Esophagus (tissue), 2 donors: ENCODE measurements at regions not wholly inside any gene's neighbourhood (a gene's known extent, or its start where the extent isn't known, plus 50 kb on each side); places are given as distances from the start of the nearest gene placed in this dataset.

Experiments
- H3K27ac ChIP-seq, 2 donors: one replicate each; pipeline ENCODE4 v1.5.1; 2013; ENCODE audit warnings: low read depth in 2 of 2, mild to moderate bottlenecking in 2 of 2, inconsistent platforms in 1 of 2, low read length in 1 of 2, moderate library complexity in 1 of 2
- H3K27me3 ChIP-seq, 2 donors: one replicate each; pipeline ENCODE4 v1.6.1; 2013; ENCODE audit warnings: low read length in 2 of 2, control low read depth in 1 of 2, mild to moderate bottlenecking in 1 of 2; ENCODE audit not compliant: insufficient read depth in 2 of 2, control insufficient read depth in 1 of 2
- H3K36me3 ChIP-seq, 2 donors: one replicate each; pipeline ENCODE4 v1.6.1; 2013; ENCODE audit warnings: low read length in 1 of 2; ENCODE audit not compliant: control insufficient read depth in 2 of 2, insufficient read depth in 2 of 2
- H3K4me1 ChIP-seq, 2 donors: one replicate each; pipeline ENCODE4 v1.6.1; 2013; ENCODE audit warnings: low read length in 1 of 2; ENCODE audit not compliant: control insufficient read depth in 2 of 2, insufficient read depth in 2 of 2
- H3K4me3 ChIP-seq, 2 donors: one replicate each; pipeline ENCODE4 v1.5.1; 2013; ENCODE audit warnings: low read length in 2 of 2, mild to moderate bottlenecking in 2 of 2, low read depth in 1 of 2, moderate library complexity in 1 of 2
- H3K9me3 ChIP-seq, 2 donors: one replicate each; pipeline ENCODE4 v1.6.1; 2013; ENCODE audit warnings: mild to moderate bottlenecking in 2 of 2, low read depth in 1 of 2, low read length in 1 of 2, moderate library complexity in 1 of 2; ENCODE audit not compliant: control insufficient read depth in 2 of 2, insufficient read depth in 1 of 2
- WGBS, 2 donors: extraction: QIAGEN DNeasy Blood & Tissue Kit; methylation state at CpG; one replicate each; pipeline ENCODE4 v1.1.7; 2013; 5-methylcytosine and 5-hydroxymethylcytosine counted together
- donor health status: healthy with polysubstance abuse.
- donor health status: Bipolar disorder and iron deficiency.

- H3K36me3 ChIP-seq: no peaks in the 10 kb centered on the region
- no peak overlapping the region for H3K4me3 ChIP-seq
- 55 to 74% methylated on average over 1 of the region's 1 CpG for WGBS, 2 donors
- no peaks in the 10 kb centered on the region for H3K9me3 ChIP-seq
- H3K27me3 ChIP-seq: no peaks in the 10 kb centered on the region
- no peak overlapping the region for H3K27ac ChIP-seq
- H3K4me1 ChIP-seq: no peaks in the 10 kb centered on the region
Measured at GRCh38 chr6:140253096-140253495, 878.6 kb upstream of the CITED2 start.

- WGBS, 2 donors: 83 to 92% methylated on average over 2 of the region's 2 CpGs
- no peaks in the 10 kb centered on the region for H3K9me3 ChIP-seq
- no peaks in the 10 kb centered on the region for H3K36me3 ChIP-seq
- no peak overlapping the region for H3K4me3 ChIP-seq
- H3K27ac ChIP-seq: no peak overlapping the region
- no peaks in the 10 kb centered on the region for H3K4me1 ChIP-seq
- H3K27me3 ChIP-seq: no peaks in the 10 kb centered on the region
Measured at GRCh38 chr6:140252099-140252498, 877.7 kb upstream of the CITED2 start.

DNA sequence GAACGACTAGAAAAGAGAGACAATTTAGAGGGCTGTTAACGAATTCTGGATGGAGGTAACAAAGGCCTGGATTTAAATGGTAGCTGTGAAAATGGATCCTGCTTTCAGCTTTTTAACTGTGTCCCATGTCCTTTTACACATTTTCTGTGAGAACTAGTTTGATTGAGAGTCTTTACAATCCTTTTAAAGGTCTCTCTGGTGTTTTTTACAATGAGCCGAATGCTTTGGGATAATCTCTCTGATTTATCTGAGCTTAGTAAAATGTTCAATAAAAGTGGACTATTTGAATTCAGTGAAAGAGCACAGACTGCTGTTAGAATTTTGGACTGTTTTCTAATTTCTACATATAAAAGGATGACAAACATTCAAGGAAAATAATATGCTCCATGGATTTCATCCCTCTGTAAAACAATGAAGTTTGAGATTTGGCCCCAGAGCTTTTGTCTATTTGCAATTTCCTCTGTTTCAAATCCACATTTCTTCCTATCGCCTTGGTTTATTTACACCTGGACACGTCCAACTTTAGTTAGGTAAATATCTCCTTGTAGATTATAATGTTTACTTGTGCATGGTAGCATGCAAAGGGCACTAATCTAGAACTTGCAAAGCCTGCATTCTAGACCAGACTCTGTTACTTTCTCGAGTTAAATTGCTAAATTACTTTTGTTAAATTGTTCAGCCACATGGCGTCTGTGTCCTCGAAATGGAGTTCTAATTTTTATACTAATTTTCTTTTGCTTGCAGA, 871.0 kb upstream of the CITED2 start:
- Histone ChIP-seq H3K9me3 (no peaks in the 10 kb centered on the region), H3K4me1 (no peaks in the 10 kb centered on the region), H3K27ac (no peak overlapping the region), H3K4me3 (no peak overlapping the region), H3K27me3 (no peaks in the 10 kb centered on the region), H3K36me3 (no peaks in the 10 kb centered on the region)
- WGBS, 2 donors: 74 to 79% methylated on average over 8 of the region's 8 CpGs

GRCh38 chr6:140237251-140237650, 862.8 kb upstream of the CITED2 start:
- no peaks in the 10 kb centered on the region for H3K27me3 ChIP-seq
- H3K9me3 ChIP-seq: no peaks in the 10 kb centered on the region
- no peak overlapping the region for H3K4me3 ChIP-seq
- 53 to 69% methylated on average over 3 of the region's 3 CpGs for WGBS, 2 donors
- H3K4me1 ChIP-seq: no peaks in the 10 kb centered on the region
- no peak overlapping the region for H3K27ac ChIP-seq
- H3K36me3 ChIP-seq: no peaks in the 10 kb centered on the region

DNA sequence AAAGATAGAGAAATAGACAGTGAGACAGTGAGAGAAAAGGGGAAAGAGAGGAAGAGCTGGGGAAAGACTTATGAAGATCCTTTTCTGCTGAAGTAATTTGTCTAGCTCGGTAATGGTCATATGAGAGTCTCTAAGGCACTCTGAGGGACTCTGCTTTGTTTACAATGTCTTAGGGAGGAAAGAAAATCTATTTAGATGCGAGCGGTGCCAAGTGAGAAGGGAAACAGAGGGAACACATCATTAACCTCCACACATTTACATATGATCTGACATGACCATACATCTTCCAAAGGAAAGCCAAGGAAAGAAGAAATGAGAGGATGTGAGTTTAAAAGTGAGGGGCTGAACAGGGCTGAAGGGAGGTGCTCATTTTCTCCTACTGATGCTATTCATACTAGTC, 862.3 kb upstream of the CITED2 start:
- Histone ChIP-seq H3K27ac (no peak overlapping the region), H3K36me3 (no peaks in the 10 kb centered on the region), H3K4me1 (no peaks in the 10 kb centered on the region), H3K27me3 (no peaks in the 10 kb centered on the region), H3K9me3 (no peaks in the 10 kb centered on the region), H3K4me3 (no peak overlapping the region)
- WGBS, 2 donors: 68 to 74% methylated on average over 3 of the region's 3 CpGs

GRCh38 chr6:140230282-140230681, 855.8 kb upstream of the CITED2 start:
- H3K4me1 ChIP-seq: no peaks in the 10 kb centered on the region
- WGBS, 2 donors: 65 to 70% methylated on average over 2 of the region's 2 CpGs
- no peaks in the 10 kb centered on the region for H3K9me3 ChIP-seq
- H3K36me3 ChIP-seq: no peaks in the 10 kb centered on the region
- no peak overlapping the region for H3K4me3 ChIP-seq
- H3K27me3 ChIP-seq: no peaks in the 10 kb centered on the region
- no peak overlapping the region for H3K27ac ChIP-seq

- H3K4me1 ChIP-seq: no peaks in the 10 kb centered on the region
- WGBS, 2 donors: 89 to 94% methylated on average over 1 of the region's 1 CpG
- no peak overlapping the region for H3K27ac ChIP-seq
Measured at GRCh38 chr6:140228491-140228890, 854.0 kb upstream of the CITED2 start.

GRCh38 chr6:140226637-140227036, 852.2 kb upstream of the CITED2 start:
- H3K4me1 ChIP-seq: no peaks in the 10 kb centered on the region
- H3K36me3 ChIP-seq: no peaks in the 10 kb centered on the region
- no peaks in the 10 kb centered on the region for H3K9me3 ChIP-seq
- H3K27me3 ChIP-seq: no peaks in the 10 kb centered on the region
- no peak overlapping the region for H3K27ac ChIP-seq
- no peak overlapping the region for H3K4me3 ChIP-seq

More at GRCh38 chr6:140228491-140228890, 854.0 kb upstream of the CITED2 start:
- H3K36me3 ChIP-seq: no peaks in the 10 kb centered on the region
- no peak overlapping the region for H3K4me3 ChIP-seq
- no peaks in the 10 kb centered on the region for H3K9me3 ChIP-seq
- H3K27me3 ChIP-seq: no peaks in the 10 kb centered on the region

DNA sequence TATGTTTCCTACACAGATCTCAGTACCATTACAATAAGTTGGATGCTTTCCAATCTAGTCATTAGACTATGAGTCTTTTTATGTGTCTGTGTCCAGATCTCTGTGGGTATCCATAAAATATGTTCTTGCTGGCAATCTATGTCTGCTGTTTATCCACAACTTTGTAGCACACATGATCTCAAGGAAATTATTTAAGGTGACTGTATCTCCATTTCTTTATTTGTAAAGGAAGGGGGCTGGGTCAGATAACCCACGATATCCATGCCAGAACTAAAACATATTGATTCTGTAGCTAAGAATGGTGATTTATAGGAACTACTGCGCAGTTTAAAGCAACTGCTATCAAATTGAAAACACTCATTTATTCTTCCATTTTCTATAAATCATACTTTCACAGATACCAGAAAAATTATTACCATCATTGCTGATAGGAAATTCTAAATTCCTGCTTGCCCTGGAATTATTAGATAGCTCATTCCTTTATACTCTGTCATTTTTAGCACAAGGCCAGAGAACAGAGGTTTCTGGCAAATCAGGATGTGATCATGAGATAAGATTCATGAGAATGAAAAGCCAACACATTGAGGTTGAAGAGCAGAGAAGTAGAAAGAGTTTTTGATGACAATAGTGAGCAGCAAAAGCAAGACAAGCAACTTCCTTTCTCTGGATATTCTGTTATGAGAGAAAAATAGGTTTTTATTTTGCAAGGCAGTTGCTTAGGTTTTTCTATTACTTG, 851.4 kb upstream of the CITED2 start:
- 67 to 74% methylated on average over 2 of the region's 2 CpGs for WGBS, 2 donors
- Histone ChIP-seq H3K36me3 (no peaks in the 10 kb centered on the region), H3K4me1 (no peaks in the 10 kb centered on the region), H3K27ac (no peak overlapping the region), H3K9me3 (no peaks in the 10 kb centered on the region), H3K4me3 (no peak overlapping the region), H3K27me3 (no peaks in the 10 kb centered on the region)

DNA sequence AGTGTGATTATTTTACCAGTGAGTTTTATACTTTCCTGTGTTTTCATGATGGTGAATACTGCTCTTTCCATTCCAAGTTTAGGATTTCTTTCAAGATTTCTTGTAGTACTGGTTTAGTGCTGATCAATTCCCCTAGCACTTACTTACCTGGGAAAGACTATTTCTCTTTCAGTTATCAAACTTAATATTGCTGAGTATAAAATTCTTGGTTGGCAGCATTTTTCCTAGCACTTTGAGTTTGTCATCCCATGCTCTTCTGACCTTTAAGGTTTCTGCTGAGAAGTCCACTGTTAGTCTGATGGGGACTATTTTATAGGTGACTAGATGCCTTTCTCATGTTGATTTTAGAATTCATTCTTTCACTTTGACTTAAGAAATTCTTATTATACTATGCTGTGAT, 842.8 kb upstream of the CITED2 start:
- Histone ChIP-seq H3K4me1 (no peaks in the 10 kb centered on the region), H3K9me3 (peaks cover 0 to 5% of the 10 kb centered on the region in 2 donors), H3K4me3 (no peak overlapping the region)

More for the DNA sequence above, 842.8 kb upstream of the CITED2 start:
- Histone ChIP-seq H3K36me3 (no peaks in the 10 kb centered on the region), H3K27ac (no peak overlapping the region), H3K27me3 (no peaks in the 10 kb centered on the region)
